ENCODE measurements at regions not wholly inside any gene's neighbourhood (a gene's known extent, or its start where the extent isn't known, plus 50 kb on each side); places are given as distances from the start of the nearest gene placed in this dataset.
"Not testable (repeated sequence)": the region's sequence is repeated elsewhere in the genome, so short reads cannot be mapped to it uniquely, and the experiment has no call there.

DNA sequence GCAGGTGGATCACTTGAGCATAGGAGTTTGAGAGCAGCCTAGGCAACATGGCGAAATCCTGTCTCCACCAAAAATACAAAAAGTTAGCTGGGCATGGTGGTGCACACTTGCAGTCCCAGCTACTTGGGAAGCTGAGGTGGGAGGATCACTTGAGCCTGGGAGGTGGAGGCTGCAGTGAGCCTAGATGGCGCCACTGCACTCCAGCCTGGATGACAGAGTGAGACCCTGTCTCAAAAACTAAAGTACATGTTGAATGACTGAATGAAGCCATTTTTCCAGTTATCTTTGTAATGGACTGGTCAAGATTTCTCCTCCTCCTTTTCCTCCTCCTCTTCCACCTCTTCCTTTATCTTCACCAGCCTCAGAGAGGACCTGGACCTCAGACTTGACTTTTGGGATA, 272.0 kb downstream of the SMAD2 start:
- DNase-seq: no peak

DNA sequence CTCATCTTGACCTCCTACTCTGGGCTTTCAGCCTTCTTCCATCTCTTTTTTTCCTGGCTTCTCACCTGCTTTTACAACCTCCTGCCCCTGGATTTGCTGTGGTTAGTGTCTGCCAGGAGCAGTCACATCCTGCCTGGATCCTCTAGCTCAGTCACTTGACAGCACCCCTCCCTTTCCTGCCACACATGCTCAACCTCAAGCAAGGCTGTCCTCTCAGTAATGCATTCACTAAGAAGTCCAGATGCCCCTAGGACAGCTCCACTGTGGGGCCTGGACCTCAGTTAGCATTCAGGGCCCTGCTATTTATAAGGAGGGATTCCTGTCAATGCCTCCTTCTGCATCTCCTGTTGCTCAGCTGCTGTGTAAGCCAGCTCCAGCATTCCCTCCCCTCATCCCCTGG, 275.5 kb downstream of the SMAD2 start:
- DNase-seq: no peak

DNA sequence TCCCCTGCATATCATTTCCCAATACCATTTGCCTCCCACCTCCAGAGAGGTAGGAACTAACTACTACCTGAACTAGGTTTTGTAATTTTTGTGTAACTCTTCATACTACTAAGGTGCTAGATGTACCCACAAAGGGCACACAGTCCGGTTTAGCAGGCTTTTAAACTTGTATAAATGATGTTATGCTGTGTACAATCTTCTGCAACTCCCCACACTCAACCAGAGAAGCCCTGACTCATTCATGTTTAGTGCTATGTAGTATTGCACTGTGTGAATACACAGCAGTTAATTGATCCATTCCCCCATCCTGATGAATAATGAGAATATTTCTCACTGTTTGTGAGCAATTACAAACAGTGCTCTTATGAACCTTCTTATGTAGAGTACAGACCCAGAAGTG, 285.6 kb downstream of the SMAD2 start:
- DNase-seq: no peak

DNA sequence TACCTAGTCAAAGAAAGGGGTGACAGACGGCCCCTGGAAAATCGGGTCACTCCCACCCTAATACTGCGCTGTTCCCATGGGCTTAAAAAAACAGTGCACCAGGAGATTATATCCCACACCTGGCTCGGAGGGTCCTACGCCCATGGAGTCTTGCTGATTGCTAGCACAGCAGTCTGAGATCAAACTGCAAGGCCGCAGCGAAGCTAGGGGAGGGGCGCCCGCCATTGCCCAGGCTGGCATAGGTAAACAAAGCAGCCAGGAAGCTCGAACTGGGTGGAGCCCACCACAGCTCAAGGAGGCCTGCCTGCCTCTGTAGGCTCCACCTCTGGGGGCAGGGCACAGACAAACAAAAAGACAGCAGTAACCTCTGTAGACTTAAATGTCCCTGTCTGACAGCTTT, 292.9 kb downstream of the SMAD2 start:
- not testable (repeated sequence) for DNase-seq

DNA sequence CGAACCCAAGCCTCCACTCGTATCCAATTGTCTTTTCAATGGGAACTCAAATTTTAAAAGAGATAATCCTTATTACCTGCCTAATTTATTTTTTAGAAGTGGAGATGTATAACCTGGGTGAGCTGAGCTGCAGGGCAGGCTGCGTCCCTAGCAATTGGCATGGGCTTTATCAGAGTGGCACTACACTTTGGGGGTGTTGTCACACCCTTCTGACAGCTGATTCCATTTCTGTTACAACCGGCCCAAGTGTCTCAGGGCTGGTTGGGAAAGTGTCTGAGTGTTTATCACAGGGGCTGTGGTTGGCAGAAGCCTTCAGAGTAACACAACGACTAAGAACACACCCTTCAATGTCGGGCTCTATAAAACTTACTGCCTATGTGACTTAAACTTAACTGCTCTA, 295.0 kb downstream of the SMAD2 start:
- no peak for DNase-seq

DNA sequence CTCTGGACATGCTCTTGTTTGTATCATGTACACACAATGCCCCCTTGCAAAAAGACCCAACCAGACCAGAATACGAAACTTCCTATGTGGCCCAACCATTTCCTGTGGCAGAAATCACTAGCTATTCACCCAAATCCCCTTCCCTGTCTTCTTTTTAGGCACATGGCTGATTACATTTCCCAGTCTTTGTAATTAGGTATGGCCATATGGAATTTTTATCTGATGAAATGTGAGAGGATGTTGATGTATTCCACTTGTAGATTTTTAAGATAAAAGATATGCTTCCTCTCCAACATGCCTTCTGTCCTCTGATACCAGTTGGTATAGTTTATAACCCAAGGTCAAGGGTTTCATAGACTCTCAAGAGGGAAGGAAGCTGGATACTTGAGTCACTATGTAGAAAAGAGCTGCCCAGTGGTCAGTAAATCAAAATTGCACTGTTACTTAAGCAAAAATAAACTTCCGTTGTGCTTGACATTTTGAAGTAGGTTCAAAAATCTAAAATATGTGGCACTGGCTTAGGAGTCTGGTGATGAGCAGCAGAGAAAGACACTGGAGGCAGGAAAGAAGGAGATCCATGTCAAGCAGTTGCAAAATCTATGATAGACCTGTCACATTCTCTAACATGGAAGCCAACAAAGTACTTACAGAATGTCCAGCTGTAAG, 297.4 kb downstream of the SMAD2 start:
- no peak for DNase-seq

DNA sequence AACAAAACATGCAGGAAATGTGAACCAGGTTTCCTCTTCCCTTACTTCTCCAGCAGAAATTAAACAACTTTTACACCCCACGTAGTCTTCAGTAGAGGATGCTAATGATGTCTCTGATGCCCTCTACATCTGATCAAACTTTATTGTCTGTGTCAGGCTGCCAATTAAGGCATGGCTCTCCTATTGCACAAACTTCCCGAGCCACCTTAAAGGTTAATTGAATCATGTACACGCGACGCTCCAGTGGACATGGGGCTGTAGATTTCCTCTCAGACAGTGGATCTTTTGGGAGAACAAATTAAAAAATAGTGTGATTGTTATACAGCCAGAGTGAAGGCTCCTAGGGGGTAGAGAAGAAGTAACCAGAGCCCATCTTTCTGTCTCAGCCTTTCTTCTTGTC, 301.6 kb downstream of the SMAD2 start:
- no peak for DNase-seq

DNA sequence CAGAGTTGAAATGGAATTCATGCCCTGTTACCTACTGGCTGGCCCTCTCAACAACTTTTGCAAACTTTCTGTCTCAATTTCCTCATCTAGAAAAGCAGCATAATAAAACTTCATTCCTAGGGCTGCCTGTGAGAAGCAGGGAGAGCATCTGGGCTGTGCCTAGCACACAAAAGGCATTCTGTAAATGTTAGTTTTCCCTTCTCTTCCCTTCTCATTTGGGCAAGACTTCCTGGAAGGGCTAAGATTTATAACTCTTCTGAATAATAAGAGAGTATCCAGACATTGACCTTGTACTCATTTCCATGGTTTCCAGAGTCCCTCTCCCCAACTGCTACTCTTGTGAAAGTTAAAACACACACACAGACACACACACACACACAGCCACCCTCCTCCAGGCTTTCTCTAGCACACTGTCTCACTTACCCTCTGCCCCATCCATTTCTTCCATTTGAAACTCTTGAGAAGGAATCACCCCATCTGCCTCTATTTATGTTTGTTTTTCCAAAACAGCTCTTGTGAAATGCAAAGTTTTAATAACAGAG, 302.1 kb downstream of the SMAD2 start:
- no peak for DNase-seq

DNA sequence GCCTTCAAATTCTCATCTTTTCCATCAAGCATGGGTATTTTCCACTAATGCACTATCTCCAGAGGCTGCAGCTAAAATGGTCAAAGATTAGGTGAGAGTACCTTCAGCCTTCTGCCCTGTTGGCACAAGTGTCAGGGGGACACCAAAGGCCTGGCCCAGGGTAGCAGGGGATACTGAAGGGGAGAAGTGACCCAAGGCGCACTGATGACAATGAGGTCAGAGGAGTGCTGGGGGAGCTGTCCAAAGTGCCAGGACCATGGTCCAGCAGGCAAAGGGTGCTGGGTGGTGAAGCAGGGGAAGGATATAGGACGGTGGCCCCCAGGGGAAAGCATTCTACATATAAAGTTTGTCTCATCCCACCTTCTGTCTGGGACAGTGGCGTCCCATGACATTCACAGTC, 303.4 kb downstream of the SMAD2 start:
- no peak for DNase-seq

DNA sequence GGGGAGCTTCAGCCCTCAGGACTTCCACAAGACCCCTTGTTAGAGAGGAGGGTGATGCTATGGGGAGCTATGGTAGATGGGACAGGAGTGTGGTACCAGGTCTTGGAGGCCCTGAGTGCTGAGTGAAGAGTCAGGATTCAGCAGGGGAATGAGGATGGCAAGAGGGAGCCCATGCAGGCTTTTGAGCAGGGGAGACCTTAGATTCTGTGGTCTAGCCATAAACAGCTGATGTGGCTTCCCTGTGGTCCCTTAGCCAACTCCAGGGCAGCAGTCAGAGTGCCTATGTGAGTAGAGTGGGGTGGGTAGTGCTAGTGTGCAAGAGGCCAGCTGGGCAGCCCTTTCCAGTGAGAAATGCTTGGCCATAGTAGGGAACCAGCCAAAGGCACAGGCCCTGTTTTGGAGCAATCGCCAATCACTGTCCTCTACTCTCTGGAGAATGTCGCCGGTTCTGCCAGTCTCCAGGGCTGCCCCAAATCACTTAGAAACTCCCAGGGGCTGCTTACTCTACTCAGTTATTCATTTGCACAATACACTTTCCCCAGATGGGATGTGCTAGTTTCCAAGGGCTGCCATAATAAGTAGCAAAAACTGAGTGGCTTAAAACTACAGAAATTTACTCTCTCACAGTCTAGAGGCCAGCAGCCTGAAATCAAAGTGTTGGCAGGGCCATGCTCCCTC, 310.5 kb downstream of the SMAD2 start:
- DNase-seq: no peak

DNA sequence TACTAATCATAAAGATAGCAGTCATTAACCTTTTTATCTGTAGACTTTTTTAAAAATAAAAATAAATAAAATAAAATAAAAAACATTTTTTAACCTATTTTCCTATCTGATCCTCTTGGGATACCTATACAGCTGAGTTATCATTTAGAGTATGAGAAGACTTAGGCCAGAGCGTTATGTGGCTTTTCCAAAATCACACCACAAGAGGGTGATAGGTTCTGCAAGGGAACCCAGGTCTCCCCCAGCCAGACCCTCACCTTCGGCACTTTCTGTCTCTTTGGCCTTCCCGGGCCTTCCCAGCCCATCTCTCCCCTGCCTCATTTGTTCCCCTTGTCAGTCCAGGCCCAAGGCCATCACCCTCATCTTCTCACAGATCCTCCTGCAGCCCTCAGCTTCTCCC, 311.7 kb downstream of the SMAD2 start:
- no peak for DNase-seq

DNA sequence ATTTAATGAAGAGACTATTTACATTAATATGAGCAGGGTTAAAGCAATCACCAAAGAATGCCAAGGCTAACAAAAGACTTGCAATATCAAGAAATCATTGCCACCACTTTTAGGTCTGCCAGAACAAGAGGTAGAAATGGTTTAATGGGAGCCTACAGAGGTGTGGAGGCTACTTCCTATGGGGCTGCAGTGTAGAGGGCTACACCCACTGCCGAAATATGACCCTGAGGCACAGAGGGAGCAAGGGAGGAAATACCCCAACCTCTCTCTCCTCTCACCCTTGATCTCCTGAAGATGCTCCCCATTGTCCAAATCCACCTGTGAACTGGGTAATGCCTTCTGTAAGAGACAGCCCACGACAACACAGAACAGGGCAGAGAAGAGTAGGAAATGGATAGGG, 315.4 kb downstream of the SMAD2 start:
- no peak for DNase-seq

DNA sequence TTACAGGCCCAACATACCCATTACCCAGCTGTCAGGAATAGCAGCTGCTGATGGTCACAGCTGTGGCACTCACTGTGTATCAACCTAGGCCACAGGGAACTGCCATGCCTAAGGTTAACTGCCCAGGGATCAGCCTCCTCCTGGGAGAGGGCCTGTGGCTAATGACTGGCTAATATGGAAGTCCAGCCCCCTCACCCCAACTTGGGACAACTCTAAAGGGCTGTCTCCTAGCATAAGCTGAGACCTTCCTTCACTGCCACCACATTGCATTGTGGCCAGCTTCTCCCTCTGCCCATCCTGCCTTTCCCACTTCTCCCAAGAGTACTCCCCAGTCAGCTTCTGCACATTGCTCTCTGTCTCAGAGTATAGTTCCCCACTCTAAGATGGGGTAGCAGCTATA, 316.5 kb downstream of the SMAD2 start:
- no peak for DNase-seq

DNA sequence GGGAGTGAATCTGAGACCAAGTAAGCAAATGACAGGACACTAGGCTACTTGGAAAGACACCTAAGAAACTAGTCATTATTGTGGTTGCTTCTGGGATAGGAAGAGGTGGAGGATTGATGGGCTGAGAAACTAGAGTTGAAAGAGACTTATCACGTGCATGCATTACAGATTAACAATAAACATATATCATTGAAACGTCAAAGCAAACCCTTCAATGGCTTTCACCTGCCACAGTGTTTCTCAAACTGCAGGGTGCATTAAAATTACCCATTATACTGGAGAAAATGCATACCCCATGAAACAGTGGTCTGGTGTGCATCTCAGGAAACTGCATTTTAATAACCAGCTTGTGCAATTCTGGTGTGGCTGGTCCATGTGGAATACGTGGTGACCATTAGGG, 318.8 kb downstream of the SMAD2 start:
- no peak for DNase-seq

DNA sequence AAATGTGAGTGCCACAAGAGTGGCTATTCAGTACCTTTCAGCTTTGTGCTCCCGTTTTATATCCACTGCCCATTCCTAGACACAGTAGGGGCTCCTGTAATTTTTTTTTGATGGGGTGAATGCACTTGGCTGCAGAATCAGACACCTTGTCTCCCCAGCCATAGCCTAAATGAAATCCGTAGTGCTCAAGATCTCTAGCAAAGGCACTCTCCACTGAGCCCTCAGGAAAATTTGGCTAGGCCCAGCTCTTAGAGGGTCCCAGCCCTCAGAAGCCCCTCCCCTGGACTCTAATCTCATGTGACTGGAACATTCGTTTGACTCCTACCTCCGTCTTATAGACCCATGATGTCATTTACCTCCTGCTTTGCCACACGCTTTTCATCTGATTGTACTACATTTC, 323.9 kb downstream of the SMAD2 start:
- DNase-seq: no peak

DNA sequence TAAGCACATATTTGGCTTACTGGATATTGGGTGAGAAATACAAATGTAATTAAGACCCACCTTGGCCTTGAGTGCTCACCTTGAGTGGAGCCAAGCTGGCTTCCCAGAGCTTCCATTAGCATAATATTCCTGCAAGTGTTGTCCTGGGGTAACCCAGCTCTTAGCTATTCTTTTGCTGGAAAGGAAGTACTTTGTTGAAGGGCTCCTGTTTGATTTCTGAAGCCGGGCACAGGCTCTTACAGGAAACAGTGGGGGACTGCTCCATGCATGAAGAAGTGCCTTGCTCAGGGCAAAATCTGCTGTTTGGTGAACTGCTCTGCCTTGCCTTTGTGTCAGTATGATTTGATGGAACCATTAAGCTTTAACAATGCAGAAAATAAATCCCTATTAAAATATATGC, 325.4 kb downstream of the SMAD2 start:
- DNase-seq: no peak

DNA sequence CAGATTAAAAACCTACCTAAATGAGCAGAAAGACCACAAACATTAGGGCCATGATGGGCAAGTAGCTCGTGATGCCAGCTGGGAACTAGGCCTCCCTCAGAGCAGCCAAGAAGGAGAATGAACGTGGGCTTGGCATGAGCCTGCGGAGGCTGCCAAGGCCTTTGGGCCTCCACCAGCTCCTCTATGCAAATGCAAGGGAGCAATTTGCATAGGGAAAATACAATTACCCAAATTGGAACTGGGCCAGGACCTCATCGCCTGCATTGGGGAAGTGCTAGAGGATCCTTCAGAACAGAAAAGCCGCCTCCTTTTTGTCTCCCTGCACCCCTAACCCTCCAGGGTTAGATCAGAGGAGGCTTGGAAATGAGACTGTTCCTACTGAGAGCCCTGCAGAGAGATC, 326.4 kb downstream of the SMAD2 start:
- no peak for DNase-seq

DNA sequence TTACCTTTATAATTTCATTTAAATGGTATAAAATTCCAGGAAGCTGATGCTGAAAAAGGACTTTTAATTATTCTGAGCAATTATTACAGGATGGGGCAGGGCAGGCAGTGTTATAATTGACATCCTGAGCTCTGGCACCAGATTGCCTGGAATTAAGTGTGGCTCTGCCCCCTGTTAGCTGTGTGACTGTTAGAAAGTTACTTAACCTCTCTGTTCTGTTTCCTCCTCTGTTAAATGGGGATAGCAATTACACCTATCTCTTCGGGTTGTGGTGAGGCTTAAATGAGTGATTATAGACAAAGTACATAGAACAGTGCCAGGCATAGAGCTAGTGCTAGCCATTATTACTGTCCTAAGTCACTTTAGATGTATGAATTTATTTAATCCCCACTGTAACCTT, 327.3 kb downstream of the SMAD2 start:
- no peak for DNase-seq

DNA sequence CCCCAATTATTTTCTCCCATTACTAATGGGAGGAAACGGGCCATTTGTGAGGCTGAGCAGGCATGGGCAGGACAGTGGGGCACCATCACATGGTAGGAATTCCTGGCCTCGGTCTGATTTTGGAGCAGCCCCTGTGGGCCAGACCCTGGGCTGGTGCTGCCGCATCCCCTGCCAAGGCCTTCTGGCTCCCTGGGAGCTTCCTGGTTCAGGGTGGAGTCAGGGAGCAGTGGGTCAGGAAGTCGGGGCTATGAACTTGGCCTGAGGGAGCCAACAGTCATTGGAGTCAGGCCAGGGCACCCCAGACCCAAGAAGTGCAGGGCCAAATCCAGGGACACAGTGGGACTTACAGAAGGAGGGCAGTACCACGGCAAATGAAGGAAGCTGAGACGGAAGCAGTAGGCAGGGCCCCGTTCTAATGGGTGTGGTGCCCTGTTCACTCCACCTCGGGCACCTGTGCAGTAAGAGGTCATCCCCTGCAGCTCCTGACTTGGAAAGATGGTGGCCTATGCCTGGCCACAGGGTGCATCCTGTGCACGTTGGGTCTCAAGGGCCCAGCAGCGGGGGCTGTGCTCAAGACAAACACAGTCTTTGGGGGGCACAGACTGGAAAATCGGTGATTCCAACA, 328.1 kb downstream of the SMAD2 start:
- DNase-seq: no peak

DNA sequence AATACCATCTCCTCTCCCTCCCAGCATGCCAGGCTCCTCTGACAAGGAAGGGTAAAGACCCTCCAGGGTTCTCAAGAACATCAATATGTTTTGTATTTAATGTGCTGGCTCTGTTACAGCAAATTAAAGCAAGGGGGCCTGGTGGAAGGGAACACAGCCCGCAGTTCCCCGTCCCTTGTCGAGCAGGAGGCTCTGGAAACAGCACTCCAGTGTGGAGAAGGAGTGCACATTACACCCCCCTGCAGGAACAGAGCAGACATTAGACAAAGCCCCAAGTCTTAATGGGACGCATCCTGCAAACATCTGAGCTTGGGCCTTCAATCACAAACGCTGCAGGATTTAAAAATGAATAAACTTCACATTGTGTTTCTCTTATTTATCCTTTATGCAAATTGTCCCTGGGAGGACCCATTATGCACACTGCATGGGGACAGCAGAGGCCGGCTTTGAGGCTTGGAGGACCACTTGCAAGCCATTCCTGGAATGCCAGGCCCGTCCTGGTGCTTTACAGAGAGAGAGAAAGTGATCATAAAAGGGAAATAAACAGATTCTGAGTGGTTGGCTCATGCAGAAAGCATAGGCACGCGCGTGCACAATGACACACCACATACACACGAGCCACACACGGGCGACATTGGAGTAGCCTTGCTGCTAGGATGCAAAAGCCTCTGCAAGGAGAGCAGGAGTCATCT, 328.7 kb downstream of the SMAD2 start:
- no peak for DNase-seq

DNA sequence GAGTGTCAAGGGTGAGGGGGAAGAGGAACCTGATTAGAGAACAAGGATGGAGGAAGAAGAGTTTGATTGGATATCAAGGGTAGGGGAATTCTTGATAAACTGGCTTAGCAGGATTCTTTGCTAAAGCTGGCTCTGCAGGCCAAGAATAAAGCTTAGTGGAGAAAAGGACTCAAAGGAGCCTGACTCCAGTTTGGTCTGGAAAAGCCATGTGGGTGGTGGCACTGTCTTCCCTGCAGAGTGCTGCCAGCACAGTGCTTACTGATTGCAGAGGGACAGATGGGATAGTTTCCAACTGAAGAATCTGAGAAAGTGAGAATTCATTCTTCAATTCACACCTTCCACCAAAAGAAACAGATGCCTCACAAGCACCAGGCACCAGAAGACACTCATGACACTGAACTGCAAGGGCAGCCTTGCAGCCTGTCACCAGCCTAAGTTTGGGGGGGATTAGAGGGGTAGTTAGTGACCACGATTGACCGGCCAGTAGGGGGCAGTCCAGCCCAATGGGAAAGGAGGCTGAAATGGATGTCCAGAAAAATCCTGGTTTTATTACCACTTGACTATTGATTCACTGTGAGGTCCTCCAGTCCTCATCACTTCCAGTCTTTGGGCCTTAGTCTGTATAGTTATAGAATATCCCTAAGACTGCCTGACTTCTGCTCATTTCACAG, 334.5 kb downstream of the SMAD2 start:
- DNase-seq: no peak

DNA sequence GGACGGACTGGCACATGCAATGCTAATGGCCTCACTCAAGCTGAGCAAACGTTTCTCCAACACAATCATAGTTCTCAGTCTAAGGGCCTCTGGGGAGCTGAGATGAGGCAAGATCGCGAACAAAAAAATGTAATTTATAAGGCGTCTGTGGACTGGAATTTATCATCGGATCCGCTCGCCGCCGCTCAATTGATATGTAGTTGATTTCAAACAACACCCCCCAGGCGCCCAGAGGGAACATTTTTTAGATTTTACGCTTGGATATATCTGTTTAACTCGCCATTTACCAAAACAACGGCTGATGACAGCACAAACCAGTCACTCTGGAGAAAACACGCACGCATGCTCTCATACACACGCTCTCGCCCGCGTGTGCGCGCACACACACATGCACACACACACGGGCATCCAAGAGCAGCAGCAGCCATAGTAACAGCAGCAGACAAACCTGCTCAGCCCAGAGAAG, 335.8 kb downstream of the SMAD2 start:
- DNase-seq: no peak

All from midbrain (tissue), 1 donor.